ENCODE measurements at regions not wholly inside any gene's neighbourhood (a gene's known extent, or its start where the extent isn't known, plus 50 kb on each side); places are given as distances from the start of the nearest gene placed in this dataset.

- no peak overlapping the region for H3K27ac ChIP-seq (replicated peaks in 1 of 4)
- intact Hi-C loops (cut with DNase I), result no loop called here
- no peaks in the 10 kb centered on the region for H3K36me3 ChIP-seq
- H3K4me3 ChIP-seq, result no peak overlapping the region
- no peaks in the 10 kb centered on the region for H3K4me1 ChIP-seq
- peaks cover 0 to under 1% (median 0%) of the 10 kb centered on the region in 4 donors for H3K9me3 ChIP-seq
- no peaks in the 10 kb centered on the region for H3K27me3 ChIP-seq
- 79% methylated on average over 7 of the region's 7 CpGs for WGBS
- TF ChIP-seq POLR2A (IDR thresholded peaks at IDR 0.05; ENCODE audit: low read depth) (no peak), EP300 (IDR thresholded peaks at IDR 0.05) (no peak), POLR2AphosphoS5 (IDR thresholded peaks at IDR 0.05) (no peak), CTCF (IDR thresholded peaks at IDR 0.05) (no peak)
- DNase-seq (ENCODE audit: extremely low spot score), result peak; percentile 29
These were observed 388.8 kb upstream of the PPP2R3A start for GRCh38 chr3:135576751-135577150.

DNA sequence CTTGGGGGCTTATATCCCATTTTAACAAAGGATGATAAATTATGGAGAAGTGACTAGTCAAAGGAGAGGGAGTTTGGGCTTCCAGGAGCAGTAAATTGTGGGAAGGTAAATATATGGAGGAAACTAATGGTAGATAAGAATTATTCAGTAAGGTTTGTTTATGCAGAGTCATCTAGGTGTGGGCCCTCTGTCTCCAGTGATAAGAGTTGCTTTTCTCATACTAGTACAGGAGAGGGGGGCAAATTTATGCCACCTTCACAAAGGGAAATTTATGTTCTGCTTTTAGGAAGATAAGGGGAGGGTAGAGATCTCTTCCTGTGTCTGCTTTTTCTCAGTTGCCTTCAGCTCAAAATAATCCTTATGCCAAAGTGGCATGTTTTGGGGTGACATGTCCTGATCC, 383.7 kb upstream of the PPP2R3A start:
- DNase-seq (ENCODE audit: extremely low spot score), result peak; percentile 4
- H3K27ac ChIP-seq (replicated peaks in 1 of 4), result no peak overlapping the region
- H3K9me3 ChIP-seq, result peaks cover 0 to 7% (median 0%) of the 10 kb centered on the region in 4 donors
- TF ChIP-seq POLR2AphosphoS5 (IDR thresholded peaks at IDR 0.05), result no peak
- no peak for TF ChIP-seq CTCF (IDR thresholded peaks at IDR 0.05)
- no peaks in the 10 kb centered on the region for H3K4me1 ChIP-seq
- H3K4me3 ChIP-seq, result no peak overlapping the region
- H3K27me3 ChIP-seq, result no peaks in the 10 kb centered on the region
- intact Hi-C loops (cut with DNase I), result no loop called here
- no peaks in the 10 kb centered on the region for H3K36me3 ChIP-seq

DNA sequence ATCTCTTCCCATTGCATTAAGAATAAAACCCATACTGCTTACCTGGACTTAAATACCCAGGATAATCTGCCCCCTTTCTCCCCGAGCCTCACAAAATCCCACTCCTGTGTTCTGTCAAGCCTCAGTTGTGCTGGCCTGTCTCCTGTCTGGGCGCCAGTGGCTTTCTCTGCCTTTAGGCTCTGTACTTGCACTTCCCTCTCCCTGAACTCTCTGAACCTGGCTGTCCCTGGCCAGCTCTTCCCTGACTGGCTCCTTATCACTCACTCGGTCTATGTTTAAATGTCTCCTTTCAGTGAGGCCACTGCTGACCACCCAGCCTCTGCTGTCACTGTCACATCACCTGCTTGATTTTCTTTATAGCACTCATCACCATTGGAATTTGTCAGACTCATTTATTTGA, 382.7 kb upstream of the PPP2R3A start:
- Histone ChIP-seq H3K36me3 (no peaks in the 10 kb centered on the region), H3K4me1 (no peaks in the 10 kb centered on the region), H3K4me3 (no peak overlapping the region), H3K27me3 (no peaks in the 10 kb centered on the region), H3K27ac (replicated peaks in 1 of 4) (no peak overlapping the region), H3K9me3 (peaks cover 0 to 7% (median 0%) of the 10 kb centered on the region in 4 donors)
- intact Hi-C loops (cut with DNase I), result no loop called here
- TF ChIP-seq EP300 (IDR thresholded peaks at IDR 0.05), result no peak
- no peak for TF ChIP-seq POLR2A (IDR thresholded peaks at IDR 0.05; ENCODE audit: low read depth)
- TF ChIP-seq CTCF (IDR thresholded peaks at IDR 0.05), result no peak
- no peak for TF ChIP-seq POLR2AphosphoS5 (IDR thresholded peaks at IDR 0.05)
- 60% methylated on average over 3 of the region's 3 CpGs for WGBS
- peak; percentile 74 for DNase-seq (ENCODE audit: extremely low spot score)

GRCh38 chr3:135596563-135596962, 369.0 kb upstream of the PPP2R3A start:
- H3K9me3 ChIP-seq, result no peaks in the 10 kb centered on the region
- no peak overlapping the region for H3K4me3 ChIP-seq
- WGBS, result 55% methylated on average over 2 of the region's 2 CpGs
- TF ChIP-seq CTCF (IDR thresholded peaks at IDR 0.05), result no peak
- intact Hi-C loops (cut with DNase I), result no loop called here
- H3K27ac ChIP-seq (replicated peaks in 1 of 4), result no peak overlapping the region
- no peak for DNase-seq (ENCODE audit: extremely low spot score)
- no peaks in the 10 kb centered on the region for H3K36me3 ChIP-seq
- H3K4me1 ChIP-seq, result no peaks in the 10 kb centered on the region
- H3K27me3 ChIP-seq, result no peaks in the 10 kb centered on the region

DNA sequence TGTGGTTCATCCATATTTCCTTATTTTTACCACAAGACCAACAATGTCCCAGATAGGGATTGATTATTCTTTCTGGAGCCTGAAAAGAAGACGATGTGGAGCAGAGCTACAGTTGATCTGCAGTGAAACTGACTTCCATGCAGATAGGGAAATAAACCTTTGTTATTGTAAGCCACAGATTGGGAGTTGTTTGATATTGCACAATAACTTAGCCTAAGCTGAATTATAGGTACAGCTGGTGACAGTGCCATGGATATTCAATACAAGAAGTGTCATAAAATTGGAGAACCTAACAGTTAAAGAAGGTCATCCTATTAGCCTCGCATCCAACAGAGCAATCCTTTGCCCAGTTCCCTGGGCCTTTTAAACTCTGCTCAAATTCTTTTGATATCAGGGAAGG, 367.7 kb upstream of the PPP2R3A start:
- 77% methylated on average over 2 of the region's 2 CpGs for WGBS

More for the DNA sequence above, 367.7 kb upstream of the PPP2R3A start:
- intact Hi-C loops (cut with DNase I), result no loop called here
- no peak overlapping the region for H3K27ac ChIP-seq (replicated peaks in 1 of 4)
- no peaks in the 10 kb centered on the region for H3K9me3 ChIP-seq
- no peaks in the 10 kb centered on the region for H3K4me1 ChIP-seq
- no peak for TF ChIP-seq POLR2AphosphoS5 (IDR thresholded peaks at IDR 0.05)
- no peak for TF ChIP-seq POLR2A (IDR thresholded peaks at IDR 0.05; ENCODE audit: low read depth)
- no peak for TF ChIP-seq EP300 (IDR thresholded peaks at IDR 0.05)
- TF ChIP-seq CTCF (IDR thresholded peaks at IDR 0.05), result no peak
- H3K4me3 ChIP-seq, result no peak overlapping the region
- no peaks in the 10 kb centered on the region for H3K27me3 ChIP-seq
- H3K36me3 ChIP-seq, result no peaks in the 10 kb centered on the region
- no peak for DNase-seq (ENCODE audit: extremely low spot score)
